B cell (primary cell): ENCODE measurements at regions not wholly inside any gene's neighbourhood (a gene's known extent, or its start where the extent isn't known, plus 50 kb on each side); places are given as distances from the start of the nearest gene placed in this dataset.

Source experiments
- ATAC-seq: fragments of 200-7000 bp; cut with Tn5 transposase; one replicate; pipeline ENCODE4 v1.10.0; 2021; ENCODE audit warnings: low read depth, mild to moderate bottlenecking, moderate number of reproducible peaks, moderate library complexity
- CTCF ChIA-PET: fragments of 350-600 bp; sonication (Branson Sonifier 250); formaldehyde crosslinking; loops from one replicate; lab custom pipeline; 2021; ENCODE audit warnings: antibody characterized with exemption, inconsistent platforms; lab: Charles Lee
- POLR2A ChIA-PET: fragments of 350-600 bp; sonication (Branson Sonifier 250); formaldehyde crosslinking; loops from one replicate; lab custom pipeline; 2021; ENCODE audit warnings: antibody characterized with exemption; lab: Charles Lee
- DNase-seq: peaks from one replicate; pipeline ENCODE4 v3.0.0; 2013
- H2AFZ ChIP-seq: 2 replicates; pipeline ENCODE4 v1.6.1; 2012; ENCODE audit warnings: mild to moderate bottlenecking, low read depth, low read length; ENCODE audit not compliant: insufficient read depth, poor library complexity, severe bottlenecking
- H3K27ac ChIP-seq, 2 donors: 1 replicate in 1 of 2; 2 replicates in 1 of 2; pipeline ENCODE4 v1.5.1; 2012 to 2013; ENCODE audit warnings: low read length in 2 of 2, mild to moderate bottlenecking in 2 of 2, moderate library complexity in 1 of 2
- H3K27me3 ChIP-seq, 4 experiments: fragments of 200-600 bp in 1 of 4; sonication (generic) in 1 of 4; replicated peaks in 1 of 4; 1 replicate in 2 of 4; 2 replicates in 2 of 4; pipeline versions ENCODE4 v1.6.1 to v1.7.0; 2013 to 2016; ENCODE audit warnings: low read length in 3 of 4, mild to moderate bottlenecking in 2 of 4, mixed read lengths in 1 of 4, moderate library complexity in 1 of 4; ENCODE audit not compliant: insufficient read depth in 4 of 4, control insufficient read depth in 3 of 4; ENCODE audit errors: control extremely low read depth in 1 of 4
- H3K36me3 ChIP-seq, 2 experiments: replicated peaks in 1 of 2; 1 replicate in 1 of 2; 2 replicates in 1 of 2; pipeline versions ENCODE4 v1.6.1 to v1.7.1; 2013; ENCODE audit warnings: low read length in 1 of 2; ENCODE audit not compliant: insufficient read depth in 2 of 2, control insufficient read depth in 1 of 2; ENCODE audit errors: control extremely low read depth in 1 of 2, extremely low read depth in 1 of 2
- H3K4me1 ChIP-seq, 2 donors: fragments of 200-600 bp in 1 of 2; sonication (generic) in 1 of 2; 1 replicate in 1 of 2; 2 replicates in 1 of 2; pipeline versions ENCODE4 v1.5.1 to v1.6.1; 2013 to 2017; ENCODE audit warnings: low read length in 2 of 2; ENCODE audit not compliant: control insufficient read depth in 2 of 2, insufficient read depth in 2 of 2
- H3K4me2 ChIP-seq: replicated peaks from 2 replicates; pipeline ENCODE3; 2012; ENCODE audit warnings: mild to moderate bottlenecking, low read depth, low read length; ENCODE audit not compliant: poor library complexity, severe bottlenecking
- H3K4me3 ChIP-seq, 5 experiments: fragments of 200-600 bp in 1 of 5; sonication (generic) in 1 of 5; 1 replicate in 3 of 5; 2 replicates in 2 of 5; pipeline versions ENCODE4 v1.5.1 to v1.7.0; 2011 to 2016; ENCODE audit warnings: low read length in 4 of 5, mild to moderate bottlenecking in 4 of 5, low read depth in 2 of 5, control low read depth in 1 of 5, moderate library complexity in 1 of 5; ENCODE audit not compliant: insufficient read depth in 1 of 5; ENCODE audit errors: control extremely low read depth in 1 of 5, extremely low read depth in 1 of 5
- H3K79me2 ChIP-seq: fragments of 200-600 bp; sonication (generic); one replicate; pipeline ENCODE4 v1.6.0; 2016; ENCODE audit warnings: low read length; ENCODE audit not compliant: control insufficient read depth, insufficient read depth
- H3K9ac ChIP-seq: fragments of 200-600 bp; sonication (generic); 2 replicates; pipeline ENCODE4 v1.6.1; 2017; ENCODE audit warnings: mild to moderate bottlenecking, low read length, moderate library complexity
- H3K9me3 ChIP-seq, 3 donors: one replicate each; pipeline versions ENCODE4 v1.6.1 to v1.7.1; 2013; ENCODE audit warnings: low read length in 2 of 3; ENCODE audit not compliant: control insufficient read depth in 2 of 3, insufficient read depth in 1 of 3; ENCODE audit errors: control extremely low read depth in 1 of 3
- H4K20me1 ChIP-seq: 2 replicates; pipeline ENCODE4 v1.6.0; 2012; ENCODE audit warnings: mild to moderate bottlenecking, low read length; ENCODE audit not compliant: insufficient read depth, control insufficient read depth, poor library complexity, severe bottlenecking
- H3K27ac Mint-ChIP-seq: one replicate; pipeline ENCODE4 v1.8.0; 2021; ENCODE audit warnings: mixed read lengths
- H3K27me3 Mint-ChIP-seq: one replicate; pipeline ENCODE4 v1.8.0; 2021; ENCODE audit warnings: mixed read lengths
- H3K4me1 Mint-ChIP-seq: one replicate; pipeline ENCODE4 v1.8.0; 2021; ENCODE audit warnings: mixed read lengths
- H3K4me3 Mint-ChIP-seq: one replicate; pipeline ENCODE4 v1.8.0; 2021; ENCODE audit warnings: mixed read lengths
- H3K9me3 Mint-ChIP-seq: one replicate; pipeline ENCODE4 v1.8.0; 2022; ENCODE audit warnings: mixed read lengths; ENCODE audit not compliant: insufficient read depth
- EZH2 ChIP-seq: IDR thresholded peaks from 2 replicates; pipeline ENCODE4 v1.6.1; 2012; ENCODE audit warnings: borderline replicate concordance, low read depth, mild to moderate bottlenecking, moderate library complexity, low read length; ENCODE audit not compliant: insufficient read depth, poor library complexity, severe bottlenecking
- WGBS: methylation state at CpG from one replicate; pipeline ENCODE4 v1.1.5; 2013; ENCODE audit warnings: missing lambda C conversion rate; ENCODE audit not compliant: insufficient coverage; 5-methylcytosine and 5-hydroxymethylcytosine counted together
- intact Hi-C: fragments of 100-400 bp; cut with micrococcal nuclease; formaldehyde crosslinking; loops from one replicate; pipeline ENCODE4 v1.10.0; 2022
- TF ChIP-seq, protein P1 (sequence below): fragments of 200-600 bp; IDR thresholded peaks from one replicate; pipeline ENCODE4 v1.8.0; 2022; ENCODE audit warnings: antibody characterized with exemption, mild to moderate bottlenecking

DNA sequence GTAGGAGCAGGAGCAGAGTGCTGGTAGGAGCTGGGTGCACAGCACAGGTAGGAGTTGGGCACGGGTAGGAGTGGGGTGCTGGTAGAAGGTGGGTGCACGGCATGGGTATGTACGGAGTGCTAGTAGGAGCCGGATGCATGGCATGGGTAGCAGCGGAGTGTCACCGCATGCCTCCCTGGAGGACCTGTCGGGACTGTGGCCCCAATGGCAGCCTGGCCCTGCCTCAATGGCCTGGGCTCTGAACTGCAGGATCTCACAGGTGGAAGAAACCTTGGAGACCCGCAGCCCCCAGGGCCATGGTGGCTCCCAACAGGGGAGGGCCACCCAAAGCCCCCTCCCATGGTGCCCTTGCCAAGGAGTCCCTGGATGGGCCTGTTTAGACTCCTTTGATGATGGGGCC is 1146.0 kb downstream of the UQCRFS1 start:
- Histone ChIP-seq H3K27me3 (no peaks in the 10 kb centered on the region), H3K4me1 (no peaks in the 10 kb centered on the region), H3K9ac (no peak overlapping the region), H3K9me3 (peaks cover 0 to 17% (median 3%) of the 10 kb centered on the region in 3 donors), H3K27ac (no peak overlapping the region), H3K4me3 (no peak overlapping the region), H3K79me2 (no peaks in the 10 kb centered on the region), H2AFZ (no peak overlapping the region), H3K36me3 (no peaks in the 10 kb centered on the region), H4K20me1 (no peaks in the 10 kb centered on the region), H3K4me2 (no peak overlapping the region)
- Mint-ChIP-seq H3K27ac (no peak overlapping the region), H3K27me3 (no peaks in the 10 kb centered on the region), H3K9me3 (no peaks in the 10 kb centered on the region), H3K4me3 (no peak overlapping the region), H3K4me1 (no peaks in the 10 kb centered on the region)
- POLR2A ChIA-PET = no interaction called here
- intact Hi-C loops = no loop called here
- CTCF ChIA-PET = no interaction called here
- ATAC-seq = no peak
- DNase-seq = no peak
- TF ChIP-seq, protein P1, sequence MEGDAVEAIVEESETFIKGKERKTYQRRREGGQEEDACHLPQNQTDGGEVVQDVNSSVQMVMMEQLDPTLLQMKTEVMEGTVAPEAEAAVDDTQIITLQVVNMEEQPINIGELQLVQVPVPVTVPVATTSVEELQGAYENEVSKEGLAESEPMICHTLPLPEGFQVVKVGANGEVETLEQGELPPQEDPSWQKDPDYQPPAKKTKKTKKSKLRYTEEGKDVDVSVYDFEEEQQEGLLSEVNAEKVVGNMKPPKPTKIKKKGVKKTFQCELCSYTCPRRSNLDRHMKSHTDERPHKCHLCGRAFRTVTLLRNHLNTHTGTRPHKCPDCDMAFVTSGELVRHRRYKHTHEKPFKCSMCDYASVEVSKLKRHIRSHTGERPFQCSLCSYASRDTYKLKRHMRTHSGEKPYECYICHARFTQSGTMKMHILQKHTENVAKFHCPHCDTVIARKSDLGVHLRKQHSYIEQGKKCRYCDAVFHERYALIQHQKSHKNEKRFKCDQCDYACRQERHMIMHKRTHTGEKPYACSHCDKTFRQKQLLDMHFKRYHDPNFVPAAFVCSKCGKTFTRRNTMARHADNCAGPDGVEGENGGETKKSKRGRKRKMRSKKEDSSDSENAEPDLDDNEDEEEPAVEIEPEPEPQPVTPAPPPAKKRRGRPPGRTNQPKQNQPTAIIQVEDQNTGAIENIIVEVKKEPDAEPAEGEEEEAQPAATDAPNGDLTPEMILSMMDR = no peak
- no peak for TF ChIP-seq EZH2
- 96% methylated on average over 8 of the region's 8 CpGs for WGBS

DNA sequence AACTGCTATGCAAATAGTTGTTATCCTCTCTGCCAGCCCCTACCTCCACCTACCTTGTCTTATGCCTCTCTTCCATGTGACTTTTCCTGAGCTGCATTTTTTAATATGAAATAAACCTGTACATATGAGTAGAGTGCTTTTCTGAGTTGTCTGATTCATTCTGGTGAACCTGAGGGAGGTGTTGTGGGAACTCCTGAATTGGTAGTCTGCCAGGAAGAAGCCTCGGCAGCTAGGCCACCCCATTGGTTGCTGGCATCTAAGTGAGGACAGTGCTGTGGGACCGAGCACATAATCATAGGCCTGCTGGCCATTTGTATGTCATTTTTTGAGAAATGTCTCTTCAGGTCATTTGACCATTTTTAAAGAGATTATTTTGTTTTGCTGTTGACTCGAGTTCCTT is 1146.8 kb downstream of the UQCRFS1 start:
- ATAC-seq = no peak
- no peak for DNase-seq
- ChIA-PET POLR2A (no interaction called here), CTCF (no interaction called here)
- Histone ChIP-seq H3K79me2 (no peaks in the 10 kb centered on the region), H3K36me3 (no peaks in the 10 kb centered on the region), H3K4me1 (no peaks in the 10 kb centered on the region), H3K27ac (no peak overlapping the region), H3K9ac (no peak overlapping the region), H3K4me2 (no peak overlapping the region), H3K9me3 (peaks cover 0 to 17% (median 3%) of the 10 kb centered on the region in 3 donors), H3K4me3 (no peak overlapping the region), H3K27me3 (no peaks in the 10 kb centered on the region), H2AFZ (no peak overlapping the region), H4K20me1 (no peaks in the 10 kb centered on the region)
- Mint-ChIP-seq H3K4me1 (no peaks in the 10 kb centered on the region), H3K9me3 (no peaks in the 10 kb centered on the region), H3K27me3 (no peaks in the 10 kb centered on the region), H3K27ac (no peak overlapping the region), H3K4me3 (no peak overlapping the region)
- WGBS = 100% methylated on average over 1 of the region's 3 CpGs
- intact Hi-C loops = no loop called here
- TF ChIP-seq, protein P1 = no peak
- no peak for TF ChIP-seq EZH2
